ENCODE measurements at regions not wholly inside any gene's neighbourhood (a gene's known extent, or its start where the extent isn't known, plus 50 kb on each side); places are given as distances from the start of the nearest gene placed in this dataset.

DNA sequence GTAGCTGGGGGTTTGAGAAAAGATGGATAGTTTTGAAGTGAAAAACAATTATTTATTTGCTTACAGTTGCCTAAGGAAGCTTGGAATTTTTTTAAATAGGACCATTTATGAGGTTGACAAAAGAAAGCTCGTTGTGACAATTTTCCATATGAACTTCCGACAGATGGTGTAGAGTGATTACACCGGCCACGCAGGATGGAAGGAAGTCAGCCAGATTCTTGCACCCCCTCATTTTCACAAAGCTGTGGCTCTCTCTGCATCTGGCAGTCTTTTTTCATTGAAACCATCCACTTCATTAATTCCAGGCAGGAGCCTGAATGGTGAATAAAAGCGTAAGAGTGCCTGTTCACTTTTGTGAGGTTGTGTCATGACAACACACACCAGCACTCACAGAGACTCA lies 1284.1 kb downstream of the AACS start:
- DNase-seq (ENCODE audit: low spot score), result no peak

DNA sequence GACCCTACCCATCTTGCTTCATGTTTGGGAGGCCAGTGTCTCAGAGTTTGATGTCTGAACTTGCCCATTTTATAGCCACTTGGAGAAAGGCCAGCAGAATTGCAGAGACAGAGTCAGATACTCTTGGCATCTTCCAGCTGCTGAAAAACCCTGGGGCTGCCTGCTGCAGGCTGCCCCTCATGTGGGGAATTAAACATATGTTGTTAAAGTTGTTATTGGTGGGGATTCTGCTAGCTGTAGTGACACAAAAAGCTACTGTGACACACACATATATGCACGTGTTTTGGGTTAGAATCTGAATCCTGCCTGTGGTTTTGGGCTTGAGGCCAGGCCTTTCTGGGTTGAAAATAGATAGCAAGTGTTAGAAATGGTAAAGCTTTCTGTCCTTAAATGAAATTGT lies 1288.4 kb downstream of the AACS start:
- DNase-seq (ENCODE audit: low spot score), result no peak

DNA sequence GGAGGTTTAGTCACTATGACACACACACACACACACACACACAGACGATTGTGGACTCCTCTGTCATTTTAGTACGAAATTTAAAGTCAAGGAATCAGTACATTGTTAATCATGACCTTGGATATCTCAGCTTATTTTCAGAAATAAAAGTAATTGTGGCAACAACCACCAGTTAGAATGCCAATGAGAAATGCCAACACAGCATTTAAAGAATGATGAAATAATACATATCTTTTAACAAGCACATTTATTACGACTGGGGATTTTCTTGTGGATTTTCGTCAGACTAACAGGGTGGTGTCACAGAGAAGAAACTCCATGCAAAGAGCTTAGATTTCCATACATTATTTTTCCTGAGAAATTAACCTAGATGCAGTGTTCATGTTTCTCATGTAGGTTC lies 1289.4 kb downstream of the AACS start:
- DNase-seq (ENCODE audit: low spot score), result no peak

DNA sequence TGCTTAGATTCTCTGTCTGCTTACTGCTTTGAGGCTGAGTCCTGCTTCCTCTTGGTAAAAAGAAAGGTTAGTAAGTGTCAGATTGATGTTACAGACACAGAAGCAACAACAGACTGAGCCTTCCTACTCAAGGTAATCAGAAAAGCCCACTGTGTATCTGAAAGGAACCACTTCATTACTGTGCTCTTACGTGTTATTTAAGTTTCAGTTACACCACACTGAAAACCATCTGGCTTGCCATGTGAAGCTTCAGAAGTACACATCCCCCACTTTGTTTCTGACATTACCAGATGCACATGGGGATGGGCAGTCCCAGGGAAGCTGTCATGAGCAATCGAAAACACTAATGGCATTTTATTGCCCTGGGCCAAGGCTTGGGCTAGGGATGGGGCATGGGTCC lies 1290.1 kb downstream of the AACS start:
- DNase-seq (ENCODE audit: low spot score), result no peak

DNA sequence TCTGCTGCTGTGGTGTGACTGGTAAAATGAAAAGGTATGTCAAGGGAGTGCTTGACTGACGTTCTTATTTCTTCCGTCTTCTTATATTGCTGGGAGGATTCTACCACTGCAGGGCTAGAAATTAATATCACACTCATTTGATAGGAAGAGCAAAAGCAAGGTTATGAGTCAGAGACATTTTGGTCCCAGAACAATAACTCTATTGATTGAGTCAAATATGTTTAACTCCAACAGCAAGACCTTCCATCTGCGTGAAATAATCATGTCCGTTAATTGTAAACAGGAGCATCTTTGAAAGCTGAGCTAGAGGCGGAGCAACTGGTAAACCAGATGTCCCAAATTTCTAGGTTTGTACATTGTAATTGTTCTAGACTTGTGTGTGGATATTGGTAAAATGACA lies 1293.6 kb downstream of the AACS start:
- DNase-seq (ENCODE audit: low spot score), result no peak

DNA sequence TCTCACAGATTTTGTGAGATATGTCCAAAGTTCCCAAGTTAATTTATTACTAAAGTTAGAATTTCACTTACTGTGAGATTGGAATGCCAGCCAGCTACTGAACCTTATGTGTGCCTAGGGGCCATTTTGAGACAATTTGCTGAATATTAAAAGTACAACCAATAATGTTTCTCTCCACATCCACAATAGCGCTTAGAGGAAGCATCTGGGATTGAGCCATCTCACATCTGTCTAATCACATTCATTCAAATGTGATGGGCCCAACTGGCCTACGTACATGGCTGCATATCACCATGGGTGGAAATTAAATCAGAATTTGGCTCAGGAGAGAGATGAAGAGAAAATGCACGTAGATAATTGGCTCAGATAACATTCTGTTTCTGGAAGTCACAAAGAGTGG lies 1294.0 kb downstream of the AACS start:
- DNase-seq (ENCODE audit: low spot score), result no peak

DNA sequence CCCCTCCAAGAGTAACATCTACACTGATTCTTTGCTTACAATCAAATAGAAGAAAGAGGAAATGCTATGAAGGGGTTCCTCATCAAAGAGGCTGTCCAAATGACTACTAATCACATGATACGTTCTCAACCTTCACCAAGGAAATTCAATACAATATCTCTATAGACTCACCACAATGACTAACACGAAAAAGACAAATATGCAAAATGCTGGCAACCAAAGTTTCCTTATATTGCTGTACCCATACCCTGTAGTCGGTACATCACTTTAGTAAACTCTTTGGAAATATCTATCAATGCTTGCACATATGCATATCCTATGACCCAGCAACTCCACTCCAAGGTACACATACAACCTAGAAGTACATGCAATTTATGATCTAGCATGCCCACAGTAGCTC lies 1296.6 kb downstream of the AACS start:
- DNase-seq (ENCODE audit: low spot score), result no peak

DNA sequence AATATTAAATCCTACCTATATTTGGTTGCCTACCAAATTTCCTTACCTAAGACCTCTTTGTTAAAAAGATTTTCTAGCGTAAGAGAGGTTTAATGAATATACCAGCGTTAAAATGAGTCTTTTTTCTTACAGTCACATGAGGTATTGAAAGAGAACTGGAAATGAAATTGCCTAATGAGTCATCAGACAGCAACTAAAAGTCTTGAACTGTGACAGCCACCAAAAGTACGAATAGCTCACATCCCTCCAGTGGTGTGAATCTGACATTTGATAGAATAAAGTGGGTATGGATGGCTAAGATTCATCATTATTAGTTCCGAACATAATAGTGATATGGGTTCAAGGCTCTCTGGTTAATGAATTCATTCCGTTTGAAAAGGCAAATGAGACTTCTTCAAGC lies 1297.3 kb downstream of the AACS start:
- DNase-seq (ENCODE audit: low spot score), result no peak

DNA sequence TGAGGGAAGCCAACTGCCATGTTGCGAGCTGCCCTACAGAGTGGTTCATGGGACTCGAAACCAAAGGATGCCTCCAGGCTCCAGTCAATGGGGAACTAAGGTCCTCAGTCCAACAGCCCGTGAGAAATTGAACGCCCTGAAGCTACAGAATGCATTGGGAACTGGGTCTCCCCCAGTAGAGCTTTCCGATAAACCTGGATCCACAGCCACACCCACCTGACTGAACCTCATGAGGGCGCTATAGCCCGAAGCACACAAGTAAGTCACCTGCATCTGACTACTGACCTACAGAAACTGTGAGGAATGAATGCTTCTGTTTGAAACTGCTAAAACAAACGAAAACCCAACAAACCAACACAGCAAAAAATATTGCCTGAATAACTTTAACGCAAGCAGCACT lies 1297.7 kb downstream of the AACS start:
- no peak for DNase-seq (ENCODE audit: low spot score)

DNA sequence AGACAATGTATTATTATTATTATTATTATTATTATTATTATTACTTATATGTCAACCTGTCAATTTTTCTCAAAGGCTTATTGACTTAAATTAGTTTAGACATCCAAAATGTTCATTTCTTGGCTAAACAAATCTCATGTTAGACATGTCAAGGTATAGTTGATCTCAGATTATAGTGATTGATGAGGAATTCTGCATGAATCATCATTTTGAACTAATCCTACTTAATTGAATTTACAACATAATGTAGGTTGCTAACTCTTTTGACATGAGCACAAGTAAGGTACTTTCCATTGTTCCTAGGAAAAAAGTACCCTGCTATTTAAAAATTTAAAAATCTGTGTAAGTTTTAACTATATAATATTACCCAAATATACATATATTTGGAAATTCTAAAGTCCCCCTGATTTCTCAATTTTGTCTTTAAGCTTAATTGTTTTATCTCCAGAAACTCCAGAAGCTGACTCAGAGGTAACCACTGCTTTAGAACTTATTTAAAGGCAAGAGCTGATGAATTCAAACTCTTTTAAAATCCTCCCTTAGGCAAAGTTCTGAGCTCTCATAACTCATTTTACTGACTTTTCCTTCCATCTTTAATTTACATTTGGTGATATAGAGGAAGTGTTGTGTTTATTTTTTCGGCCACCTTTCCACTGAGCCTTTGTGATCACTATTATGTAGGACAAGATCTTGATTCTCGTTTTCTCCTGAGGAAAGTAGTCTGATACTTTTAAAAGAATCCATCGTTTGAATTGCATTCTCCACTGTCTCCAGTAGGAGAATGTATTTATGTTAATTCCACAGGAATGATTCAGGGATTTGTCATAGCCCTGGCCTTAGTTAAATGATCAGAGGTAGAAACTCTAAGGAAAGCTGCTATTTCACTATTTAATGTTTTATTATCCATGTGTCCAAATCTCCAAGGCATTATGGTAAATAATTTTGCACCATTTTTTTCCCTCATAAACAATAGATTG lies 1304.5 kb downstream of the AACS start:
- no peak for DNase-seq (ENCODE audit: low spot score)

DNA sequence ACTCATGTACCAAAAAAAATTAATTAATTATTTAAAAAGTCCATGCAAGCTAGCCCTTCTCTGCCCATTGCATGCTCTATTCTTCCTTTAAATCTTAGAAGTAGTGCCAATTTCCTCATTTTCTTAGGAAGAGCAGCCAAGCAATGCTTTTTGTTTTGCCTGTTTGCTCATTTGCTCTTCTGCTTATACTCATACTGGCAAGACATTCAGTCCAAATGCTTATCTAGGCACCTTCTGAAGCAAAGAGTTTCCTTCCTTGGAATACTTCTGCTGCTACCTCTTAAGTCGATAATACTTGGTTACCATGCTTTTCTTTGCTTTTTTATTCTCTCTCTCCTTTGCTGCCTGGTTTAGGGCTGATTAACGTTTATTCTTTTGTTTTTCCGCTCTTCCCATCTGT lies 1318.3 kb downstream of the AACS start:
- DNase-seq (ENCODE audit: low spot score), result no peak

DNA sequence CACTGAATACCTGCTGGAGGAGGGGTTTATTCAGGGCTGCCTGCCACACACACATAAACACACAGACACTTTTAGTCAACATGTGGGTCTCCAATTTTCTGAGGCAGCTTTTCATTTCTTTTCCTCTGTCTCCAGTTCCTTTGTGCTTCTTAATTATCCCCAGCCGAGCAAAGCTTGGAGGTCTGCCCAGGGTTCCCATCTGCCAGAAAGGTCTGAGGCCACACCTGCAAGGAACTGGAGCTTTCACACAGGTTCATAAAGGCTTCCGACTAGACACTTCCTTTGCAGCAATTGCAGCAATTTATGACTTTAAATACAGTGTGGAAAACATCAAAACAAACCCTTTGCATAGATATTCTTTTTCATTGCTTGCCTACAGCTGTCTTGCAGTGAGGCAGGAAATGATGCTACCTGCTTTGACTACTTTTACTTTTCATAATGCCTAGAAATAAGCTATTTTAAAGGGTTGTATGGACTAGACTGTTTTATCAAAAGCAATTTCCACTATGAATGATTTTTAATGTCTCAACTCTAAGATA lies 1318.9 kb downstream of the AACS start:
- no peak for DNase-seq (ENCODE audit: low spot score)

DNA sequence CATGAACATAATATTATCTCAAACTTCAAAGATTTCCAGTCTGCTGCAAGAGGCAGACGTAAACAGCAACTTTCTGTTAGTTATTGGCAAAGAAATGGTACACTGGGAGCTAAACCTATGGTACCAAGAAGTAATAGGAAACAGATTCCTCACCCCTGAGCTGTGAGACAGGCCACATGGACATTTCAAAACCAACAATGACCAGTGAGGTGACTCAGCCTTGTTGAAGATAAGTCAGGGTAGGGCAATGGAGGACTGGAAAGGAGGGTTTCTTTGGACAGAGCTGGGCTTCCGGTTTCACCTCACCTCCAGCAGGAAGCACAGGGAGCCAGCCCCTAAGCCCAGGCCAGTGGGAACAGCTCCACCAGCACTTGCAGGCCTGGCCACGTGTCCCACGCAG lies 1320.5 kb downstream of the AACS start:
- no peak for DNase-seq (ENCODE audit: low spot score)

DNA sequence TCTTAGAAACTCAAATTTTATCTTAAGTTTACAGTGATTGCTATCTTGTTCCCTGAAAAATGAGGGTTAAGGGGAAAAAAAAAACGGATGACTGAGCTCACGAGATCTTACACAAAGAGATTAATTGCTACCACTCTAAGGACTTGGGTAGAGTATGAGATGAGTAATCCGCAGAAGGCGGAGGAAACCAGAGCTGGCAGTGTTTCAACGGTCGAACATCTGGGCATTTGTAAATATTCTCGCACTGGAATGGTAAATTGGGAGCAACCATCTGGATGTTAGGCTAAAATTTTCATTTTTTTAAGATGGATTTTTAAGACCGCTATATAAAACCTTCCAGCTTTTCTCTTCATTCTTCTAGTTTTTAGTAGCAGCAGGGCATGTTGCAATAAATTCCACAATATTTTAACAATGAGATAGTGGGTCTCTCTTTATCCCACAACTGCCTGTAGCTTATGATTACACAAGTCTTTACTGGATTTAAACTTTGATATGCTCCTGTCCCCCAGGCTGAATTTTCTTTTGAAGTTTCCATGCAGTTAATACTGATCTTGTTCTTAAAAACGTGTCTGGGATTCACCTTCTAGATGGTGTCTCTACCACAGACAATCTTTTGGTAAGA lies 1324.1 kb downstream of the AACS start:
- DNase-seq (ENCODE audit: low spot score), result no peak

DNA sequence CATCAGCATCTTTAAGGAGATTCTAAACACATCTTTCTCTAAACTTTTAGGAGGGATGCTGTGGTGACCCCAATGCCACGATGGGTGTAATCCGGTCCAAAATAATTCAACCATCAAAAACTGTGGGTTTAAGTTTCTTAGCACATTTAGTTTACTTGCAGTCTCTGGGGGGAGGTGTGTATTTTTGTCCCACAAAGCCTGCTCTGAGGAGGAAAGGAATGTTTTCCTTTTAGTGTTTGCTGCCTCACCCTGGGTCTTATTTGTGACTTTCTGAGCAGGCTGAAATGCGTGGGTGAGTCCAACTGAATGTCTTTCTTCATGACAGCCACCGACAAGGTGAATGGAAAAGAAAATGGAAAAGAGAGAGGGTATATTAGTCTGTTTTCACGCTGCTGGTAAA lies 1324.7 kb downstream of the AACS start:
- DNase-seq (ENCODE audit: low spot score), result no peak

DNA sequence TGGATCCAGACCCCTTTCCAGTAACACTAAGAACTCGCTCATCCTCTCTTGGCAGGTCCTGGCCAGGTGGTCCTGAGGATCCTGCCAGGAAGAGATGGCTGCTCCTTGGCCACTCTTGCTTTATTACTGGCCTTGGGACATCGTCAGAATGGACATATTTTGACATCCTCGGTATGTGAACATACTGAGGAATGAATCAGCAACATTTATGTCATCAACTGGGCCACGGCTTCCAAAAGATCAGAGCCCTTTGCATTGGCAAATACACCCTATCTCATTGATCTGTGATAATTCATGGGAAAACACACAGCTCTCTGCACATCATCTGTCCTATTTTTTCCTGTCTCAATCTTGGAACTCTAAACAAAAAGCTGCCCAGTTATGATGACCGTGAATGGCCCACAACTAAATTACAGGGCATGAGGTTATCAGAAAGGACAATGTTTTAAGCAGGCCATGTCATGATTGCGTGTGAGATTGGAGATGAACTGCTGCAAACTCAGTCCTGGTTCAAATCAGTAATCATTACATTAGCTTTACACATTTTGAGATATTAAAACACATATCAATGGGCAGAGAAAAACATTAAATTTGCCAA lies 1325.8 kb downstream of the AACS start:
- no peak for DNase-seq (ENCODE audit: low spot score)

DNA sequence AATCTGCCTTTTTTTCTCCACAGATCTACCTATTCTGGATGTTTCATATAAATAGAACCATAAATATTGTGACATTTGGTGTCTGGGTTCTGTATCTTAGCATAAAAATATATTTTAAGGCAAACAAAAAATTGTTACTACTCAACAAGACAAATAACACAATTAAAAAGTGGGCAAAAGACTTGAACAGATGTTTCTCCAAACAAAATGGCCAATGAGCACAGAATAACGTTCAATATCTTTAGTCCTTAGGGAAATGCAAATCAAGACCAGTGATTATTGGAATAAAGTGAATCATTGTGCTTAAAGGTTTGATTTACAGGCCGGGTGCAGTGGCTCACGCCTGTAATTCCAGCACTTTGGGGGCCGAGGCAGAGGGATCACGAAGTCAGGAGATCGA lies 1331.3 kb downstream of the AACS start:
- DNase-seq (ENCODE audit: low spot score), result no peak

DNA sequence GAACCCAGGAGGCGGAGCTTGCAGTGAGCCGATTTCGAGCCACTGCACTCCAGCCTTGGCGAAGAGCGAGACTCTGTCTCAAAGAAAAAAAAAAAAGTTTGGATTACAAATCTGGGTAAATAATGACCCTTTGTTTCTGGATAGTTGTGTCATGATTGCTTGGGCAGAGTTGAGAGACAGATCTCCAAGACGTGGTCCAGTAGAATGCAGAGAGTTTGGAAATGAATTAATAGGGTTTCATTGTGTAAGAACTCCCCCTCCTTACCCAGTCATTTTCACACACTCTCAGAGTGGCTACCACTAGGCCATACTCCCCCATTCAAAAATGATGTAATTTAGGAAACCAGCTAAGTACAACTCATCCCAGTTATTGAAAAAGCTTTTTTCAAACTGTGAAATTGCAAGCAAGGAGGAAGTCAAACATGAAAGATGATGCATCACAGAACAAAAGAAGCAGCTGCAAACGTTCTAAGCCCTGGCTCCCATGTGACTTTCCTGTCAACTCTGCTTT lies 1331.9 kb downstream of the AACS start:
- no peak for DNase-seq (ENCODE audit: low spot score)

DNA sequence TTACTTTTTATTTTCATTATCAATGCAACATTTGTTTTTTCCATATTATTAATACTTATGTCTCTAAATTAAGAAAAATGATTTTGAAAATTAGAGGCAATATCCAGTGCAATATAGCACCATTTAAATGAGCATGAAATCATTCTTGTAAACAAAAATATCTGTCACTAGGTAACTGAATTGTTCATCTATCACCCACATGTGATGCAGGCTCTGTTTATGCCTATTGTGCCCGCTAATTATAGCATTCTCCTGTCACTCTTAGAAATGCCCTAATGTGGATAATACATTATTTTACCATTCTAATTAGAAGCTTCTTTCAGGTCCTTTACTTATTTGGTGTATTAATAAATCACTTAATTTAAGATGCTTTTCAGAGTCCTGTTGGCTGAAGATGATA lies 1332.4 kb downstream of the AACS start:
- no peak for DNase-seq (ENCODE audit: low spot score)

DNA sequence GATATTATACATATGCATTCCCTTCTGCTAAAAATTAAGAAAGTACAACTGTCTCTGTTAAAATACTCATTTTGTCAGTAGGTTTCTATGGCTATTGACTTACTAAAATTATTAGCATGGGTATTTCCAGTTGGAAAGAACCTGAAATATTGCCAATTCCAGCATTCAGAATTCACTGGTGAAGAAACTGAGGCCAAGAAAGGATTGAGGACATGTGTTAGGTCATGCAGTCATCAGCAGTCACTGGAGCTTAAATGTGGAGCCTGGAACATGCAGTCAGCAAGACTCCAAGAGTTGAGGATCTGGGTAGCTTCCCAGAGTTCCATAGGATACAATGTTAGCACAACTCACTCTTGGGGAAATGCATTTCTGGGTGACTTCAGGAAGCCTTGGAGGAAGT lies 1335.6 kb downstream of the AACS start:
- no peak for DNase-seq (ENCODE audit: low spot score)

DNA sequence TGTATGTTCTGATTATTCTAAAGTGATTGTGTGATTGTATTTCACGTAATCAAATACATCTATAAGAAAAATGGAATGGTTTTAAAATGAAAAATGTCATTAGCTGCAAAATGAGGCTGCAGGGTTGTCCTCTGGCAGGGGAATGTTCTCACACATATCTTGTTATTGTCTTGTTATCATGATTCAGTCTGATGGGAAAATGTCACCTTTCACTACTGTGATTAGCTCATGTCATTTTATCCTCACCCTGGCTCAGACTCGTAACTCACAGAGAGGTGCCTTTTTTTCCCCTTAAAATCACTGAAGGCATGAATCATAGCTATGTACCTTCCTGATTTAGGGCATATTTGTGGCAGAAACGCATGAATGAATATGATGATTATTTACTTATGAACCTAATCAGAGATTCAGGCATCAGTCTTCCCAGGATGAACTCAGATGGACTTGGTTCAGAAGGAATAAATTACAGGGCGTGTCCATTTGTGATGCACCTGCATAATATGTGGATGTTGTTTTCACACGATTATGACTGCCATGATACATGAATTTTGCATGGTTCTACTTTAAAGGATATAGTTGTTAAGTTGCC lies 1339.2 kb downstream of the AACS start:
- DNase-seq (ENCODE audit: low spot score), result no peak

DNA sequence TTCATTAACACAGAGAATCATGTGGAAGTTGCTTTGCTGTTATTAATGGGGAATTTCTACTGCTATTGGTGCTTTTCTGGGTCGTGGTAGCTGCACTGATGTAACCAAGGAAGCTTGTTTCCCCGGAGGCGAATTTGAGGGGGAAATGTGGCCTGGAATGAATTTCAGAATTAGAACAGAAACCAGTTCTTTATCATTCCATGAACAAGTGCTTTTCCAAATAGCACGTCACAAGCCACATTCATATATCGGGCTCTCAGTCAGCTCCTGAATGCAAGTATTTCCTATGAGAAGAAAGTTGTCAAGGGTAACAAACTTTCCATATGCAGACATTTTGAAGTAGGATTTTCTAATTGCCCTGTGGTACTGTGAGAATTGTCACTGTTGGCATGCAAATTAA lies 1353.2 kb downstream of the AACS start:
- no peak for DNase-seq (ENCODE audit: low spot score)
